OCI-LY3 (cell line): ENCODE measurements at regions not wholly inside any gene's neighbourhood (a gene's known extent, or its start where the extent isn't known, plus 50 kb on each side); places are given as distances from the start of the nearest gene placed in this dataset.

Experiments
- CTCF ChIP-seq: fragments of 200-600, 300-600 bp; sonication (generic); IDR thresholded peaks from 2 replicates; pipeline ENCODE4 v1.5.1; 2014; ENCODE audit warnings: antibody characterized with exemption, low read length, low read depth
- EZH2phosphoT487 ChIP-seq: fragments of 200-600 bp; shearing (Covaris generic); IDR thresholded peaks from 2 replicates; pipeline ENCODE4 v1.6.1; 2018; ENCODE audit warnings: antibody characterized with exemption, mixed run types, low read depth

- TF ChIP-seq CTCF = no peak
- TF ChIP-seq EZH2phosphoT487 = no peak
Measured at GRCh38 chr3:6394944-6395343, 466.0 kb upstream of the GRM7 start.
